Amygdala (tissue), 56 donors: ENCODE measurements at regions not wholly inside any gene's neighbourhood (a gene's known extent, or its start where the extent isn't known, plus 50 kb on each side); places are given as distances from the start of the nearest gene placed in this dataset.

Experiments
- DNase-seq, 56 donors: peaks; one replicate each; lab custom pipeline; 2025; lab: John Stamatoyannopoulos, UW

- DNase-seq: no peak
Measured at GRCh38 chr17:77476006-77476405, 335.2 kb downstream of the SEC14L1 start.

- DNase-seq: no peak
Measured at GRCh38 chr17:77476498-77476897, 335.7 kb downstream of the SEC14L1 start.

- DNase-seq: peak in 13 of 56 donors; percentile 8 to 51 (median 25)
Measured at GRCh38 chr17:77476931-77477805, 336.4 kb downstream of the SEC14L1 start.

GRCh38 chr17:77478281-77478680 is 337.5 kb downstream of the SEC14L1 start:
- no peak for DNase-seq

- DNase-seq: no peak
Measured at GRCh38 chr17:77478899-77479298, 338.1 kb downstream of the SEC14L1 start.

GRCh38 chr17:77479372-77480198 is 338.8 kb downstream of the SEC14L1 start:
- no peak for DNase-seq

GRCh38 chr17:77480199-77480508 is 339.4 kb downstream of the SEC14L1 start:
- DNase-seq: no peak

- DNase-seq: no peak
Measured at GRCh38 chr17:77480509-77481215, 339.9 kb downstream of the SEC14L1 start.

GRCh38 chr17:77481476-77482374 is 341.0 kb downstream of the SEC14L1 start:
- no peak for DNase-seq

- DNase-seq: no peak
Measured at GRCh38 chr17:77482375-77483127, 341.8 kb downstream of the SEC14L1 start.

- no peak for DNase-seq
Measured at GRCh38 chr17:77483128-77483598, 342.4 kb downstream of the SEC14L1 start.

- DNase-seq: no peak
Measured at GRCh38 chr17:77484111-77484510, 343.3 kb downstream of the SEC14L1 start.

- no peak for DNase-seq
Measured at GRCh38 chr17:77485089-77485833, 344.5 kb downstream of the SEC14L1 start.

GRCh38 chr17:77487211-77487629 is 346.5 kb downstream of the SEC14L1 start:
- no peak for DNase-seq

- DNase-seq: no peak
Measured at GRCh38 chr17:77487677-77488530, 347.1 kb downstream of the SEC14L1 start.

GRCh38 chr17:77488531-77489238 is 347.9 kb downstream of the SEC14L1 start:
- DNase-seq: no peak
